GM19023 (cell line): ENCODE measurements at regions not wholly inside any gene's neighbourhood (a gene's known extent, or its start where the extent isn't known, plus 50 kb on each side); places are given as distances from the start of the nearest gene placed in this dataset.

Experiments used
- ATAC-seq: cut with Tn5 transposase; IDR thresholded peaks from one replicate; pipeline ENCODE4 v1.9.1; 2021; ENCODE audit warnings: mild to moderate bottlenecking, moderate library complexity; ENCODE audit not compliant: unreplicated experiment

DNA sequence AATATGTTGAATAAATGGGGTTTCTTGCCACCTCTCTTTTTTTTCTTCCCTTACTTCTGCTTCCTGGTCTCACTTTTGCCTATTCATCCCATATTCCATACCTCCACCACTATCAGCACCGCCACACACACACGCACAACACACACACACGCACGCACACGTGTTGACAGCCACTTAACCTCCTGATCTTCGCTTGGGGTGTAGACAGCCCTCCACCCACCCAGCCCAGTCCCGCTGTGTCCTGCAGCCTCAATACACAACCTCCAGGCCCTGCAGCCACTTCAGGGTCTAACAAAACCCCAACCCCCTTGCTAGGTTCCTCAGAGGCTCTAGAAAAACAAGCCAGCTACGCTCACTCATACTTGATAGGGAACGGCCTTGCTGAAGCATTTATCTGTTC is 72.3 kb downstream of the LINC00237 start:
- ATAC-seq = no peak

DNA sequence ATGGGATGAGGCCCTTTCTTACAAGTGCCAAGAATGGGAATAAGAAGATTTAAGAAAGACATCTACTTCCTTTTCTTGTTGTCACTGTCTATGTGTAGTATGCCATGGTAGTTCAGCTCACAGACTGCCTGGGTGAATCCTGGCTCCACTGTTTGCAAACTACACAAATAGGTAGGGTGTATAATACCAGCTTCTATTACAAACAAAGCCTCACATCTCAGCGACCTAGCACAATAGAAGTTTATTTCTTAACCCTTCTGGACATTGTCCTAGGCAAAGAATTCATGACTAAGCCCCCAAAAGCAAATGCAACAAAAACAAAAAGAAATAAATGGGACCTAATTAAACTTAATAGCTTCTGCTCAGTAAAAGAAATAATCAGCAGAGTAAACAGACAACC is 74.5 kb downstream of the LINC00237 start:
- no peak for ATAC-seq

DNA sequence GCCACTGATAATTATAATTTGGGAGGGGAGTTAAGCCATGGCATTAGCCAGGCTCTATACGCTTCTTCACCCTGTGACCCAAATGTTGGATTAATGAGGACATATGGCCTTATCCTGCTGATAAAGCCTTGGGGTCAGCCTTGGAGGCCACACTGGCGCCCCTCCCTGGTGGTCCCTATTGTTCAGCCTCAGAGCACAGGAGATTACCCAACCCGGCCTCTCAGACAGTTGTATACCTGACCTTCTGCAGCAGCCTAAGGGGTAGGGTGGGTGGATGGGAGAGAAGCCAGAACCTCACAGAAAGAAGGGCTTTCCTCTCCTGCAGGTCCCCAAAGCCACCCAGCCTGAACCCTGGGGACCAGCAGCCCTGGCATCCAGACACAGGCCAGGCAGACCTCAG is 76.8 kb downstream of the LINC00237 start:
- ATAC-seq = no peak

DNA sequence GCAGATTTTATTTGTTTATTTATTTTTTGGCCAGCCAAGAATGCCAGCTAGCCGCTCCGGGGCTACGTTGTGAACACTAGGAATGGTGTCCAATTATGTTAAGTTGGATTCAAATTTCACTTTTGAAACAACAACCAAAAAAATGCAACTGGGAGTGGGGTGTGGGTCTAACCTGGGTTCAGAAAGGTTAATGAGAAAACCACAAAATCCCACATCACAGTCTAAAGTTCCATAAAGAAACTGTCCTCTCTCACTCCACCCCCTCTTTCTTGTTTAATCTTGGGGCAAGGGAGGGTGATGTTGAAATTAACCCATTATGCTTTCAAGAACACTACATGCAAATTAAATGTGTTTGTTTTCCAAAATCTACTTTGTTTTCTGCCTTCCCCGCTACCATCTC is 77.2 kb downstream of the LINC00237 start:
- no peak for ATAC-seq

DNA sequence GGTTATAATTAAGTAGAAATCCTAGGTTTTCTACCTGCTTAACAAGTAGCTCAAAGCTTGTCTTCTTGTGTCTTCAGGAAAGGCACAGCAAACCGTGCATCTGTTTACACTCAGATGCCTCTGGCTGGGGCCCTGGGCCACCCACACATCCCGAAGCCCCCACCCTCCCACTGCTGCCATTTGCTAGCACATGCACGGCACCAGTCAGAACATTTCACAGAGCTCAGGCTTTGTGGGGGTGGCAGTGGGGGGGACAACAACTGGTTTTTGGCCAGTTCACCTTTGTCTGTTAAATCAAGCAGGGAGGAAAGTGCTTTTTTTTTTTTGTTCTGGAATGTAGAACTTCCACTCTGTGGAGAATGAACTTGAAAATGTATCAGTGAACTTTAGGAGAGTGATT is 77.7 kb downstream of the LINC00237 start:
- no peak for ATAC-seq

DNA sequence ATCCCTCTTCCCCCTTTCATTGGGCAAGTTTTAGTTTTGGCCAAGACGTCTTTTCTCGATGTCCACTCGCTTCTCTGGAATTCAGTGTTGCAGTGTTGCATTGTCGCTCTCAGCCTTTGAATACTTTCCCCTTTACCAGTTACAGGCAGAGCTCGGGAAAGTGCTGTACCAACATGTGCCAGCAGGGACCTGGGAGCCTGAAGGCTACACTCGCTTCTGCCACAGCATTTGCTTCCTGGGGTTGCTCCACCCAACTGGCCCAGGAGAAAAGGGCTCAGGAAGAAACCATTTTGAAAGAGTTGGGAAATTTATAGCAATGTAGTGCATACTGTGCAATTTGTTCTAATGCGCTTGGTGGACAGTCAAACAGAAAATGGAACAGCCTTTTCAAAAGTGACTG is 78.6 kb downstream of the LINC00237 start:
- ATAC-seq = no peak

DNA sequence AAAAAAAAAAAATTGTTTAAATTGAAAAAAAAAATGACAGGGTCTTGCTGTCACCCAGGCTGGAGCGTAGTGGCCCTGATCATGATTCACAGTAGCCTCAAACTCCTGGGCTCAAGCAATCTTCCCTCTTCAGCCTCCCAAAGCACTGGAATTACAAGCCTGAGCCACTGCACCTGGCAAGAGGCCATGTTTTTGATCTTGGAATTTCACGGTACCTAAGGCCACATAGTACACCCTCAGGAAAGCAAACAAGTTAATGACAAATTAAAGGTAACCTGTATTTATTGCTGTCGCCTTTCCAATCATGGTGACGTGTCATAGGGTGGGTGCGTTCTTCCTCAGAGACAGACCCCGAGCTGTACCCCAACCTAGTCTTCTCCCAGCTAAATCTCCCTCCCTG is 79.2 kb downstream of the LINC00237 start:
- no peak for ATAC-seq

DNA sequence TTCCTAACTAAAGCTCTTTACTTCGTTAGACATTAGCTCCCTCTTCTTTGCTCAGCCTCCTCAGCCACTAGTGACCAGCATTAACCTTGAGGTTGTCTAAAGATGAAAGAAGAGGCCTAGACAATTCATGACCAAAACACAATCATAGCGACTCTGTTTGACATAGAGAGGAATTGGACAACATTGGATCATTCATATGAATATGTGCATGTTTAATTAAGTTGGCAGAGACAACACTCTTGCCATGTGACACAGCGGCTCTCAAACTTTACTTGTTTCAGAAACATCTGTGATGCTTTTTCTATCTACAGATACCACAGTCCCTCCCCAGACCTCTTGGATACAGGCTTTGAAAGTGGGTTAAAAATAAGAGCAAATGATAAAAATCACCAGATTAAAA is 81.7 kb downstream of the LINC00237 start:
- ATAC-seq = no peak

DNA sequence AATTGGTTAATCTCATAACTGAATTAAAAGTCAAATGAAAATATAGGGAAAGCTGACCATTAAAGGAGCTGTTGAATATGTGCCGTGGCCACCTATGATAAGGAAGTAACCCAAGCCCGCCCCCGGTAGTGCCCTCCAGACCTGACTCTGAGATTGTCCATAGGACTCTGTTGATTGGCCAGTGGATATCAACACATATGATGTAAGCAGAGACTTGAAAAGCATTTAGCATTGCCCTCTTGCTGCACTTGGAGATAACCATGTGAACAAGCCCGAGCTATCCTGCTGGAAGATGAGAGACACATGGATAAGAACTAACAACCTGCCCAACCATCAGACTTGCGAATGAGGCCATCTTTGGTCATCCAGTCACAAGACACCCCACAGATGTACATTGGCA is 83.2 kb downstream of the LINC00237 start:
- no peak for ATAC-seq

DNA sequence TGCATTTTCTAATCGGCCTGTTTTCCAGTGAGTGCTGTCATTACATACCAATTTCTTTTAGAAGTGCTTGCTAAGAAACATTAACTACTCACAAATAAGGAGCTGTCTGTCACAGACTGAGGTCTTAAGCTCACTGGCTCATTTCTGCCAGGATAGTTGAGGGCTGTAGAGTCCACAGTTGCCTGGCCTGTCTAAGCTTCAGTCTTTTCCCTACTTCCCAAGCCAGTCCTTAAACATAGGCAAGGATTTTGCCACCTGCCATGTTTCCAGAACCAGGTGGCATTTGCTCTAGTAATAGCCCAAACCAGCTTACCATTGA is 84.7 kb downstream of the LINC00237 start:
- ATAC-seq = no peak

DNA sequence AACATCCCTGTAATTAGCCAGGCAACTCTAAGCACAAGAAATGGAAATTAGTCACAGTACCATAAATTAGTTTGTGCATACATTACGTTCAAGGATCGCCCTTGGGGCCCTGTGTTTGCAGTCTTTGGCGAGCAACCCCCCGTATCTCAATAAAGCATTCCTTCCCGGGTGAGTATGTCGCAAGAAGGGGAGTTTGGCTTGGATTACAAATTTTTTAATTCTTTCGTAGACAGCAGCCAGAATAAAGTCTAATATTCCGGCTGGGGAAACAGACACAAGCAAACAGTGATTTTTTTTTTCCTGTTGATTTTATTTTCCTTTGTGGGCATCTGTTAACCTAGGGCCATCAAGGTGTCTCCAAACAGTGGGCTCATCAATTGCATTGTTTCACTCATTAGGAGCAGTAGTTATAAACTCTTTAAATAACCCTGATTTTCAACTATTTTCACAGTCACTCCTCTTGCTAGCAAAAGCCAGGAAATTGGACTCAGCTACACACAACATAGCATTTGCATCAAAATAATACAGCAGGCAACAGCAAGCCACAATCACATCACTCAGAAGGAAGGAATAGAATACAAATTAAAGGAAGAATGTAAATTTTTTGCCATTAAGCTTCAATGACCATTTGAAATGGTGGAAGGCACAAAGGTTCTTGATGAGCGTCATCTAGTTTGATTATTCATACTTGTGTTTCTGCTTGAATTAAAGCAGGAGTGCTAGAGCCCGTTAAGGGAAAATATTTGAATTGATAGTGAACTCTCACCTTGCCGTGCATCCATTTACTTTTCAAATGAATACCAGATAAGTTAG is 85.3 kb downstream of the LINC00237 start:
- ATAC-seq = no peak

DNA sequence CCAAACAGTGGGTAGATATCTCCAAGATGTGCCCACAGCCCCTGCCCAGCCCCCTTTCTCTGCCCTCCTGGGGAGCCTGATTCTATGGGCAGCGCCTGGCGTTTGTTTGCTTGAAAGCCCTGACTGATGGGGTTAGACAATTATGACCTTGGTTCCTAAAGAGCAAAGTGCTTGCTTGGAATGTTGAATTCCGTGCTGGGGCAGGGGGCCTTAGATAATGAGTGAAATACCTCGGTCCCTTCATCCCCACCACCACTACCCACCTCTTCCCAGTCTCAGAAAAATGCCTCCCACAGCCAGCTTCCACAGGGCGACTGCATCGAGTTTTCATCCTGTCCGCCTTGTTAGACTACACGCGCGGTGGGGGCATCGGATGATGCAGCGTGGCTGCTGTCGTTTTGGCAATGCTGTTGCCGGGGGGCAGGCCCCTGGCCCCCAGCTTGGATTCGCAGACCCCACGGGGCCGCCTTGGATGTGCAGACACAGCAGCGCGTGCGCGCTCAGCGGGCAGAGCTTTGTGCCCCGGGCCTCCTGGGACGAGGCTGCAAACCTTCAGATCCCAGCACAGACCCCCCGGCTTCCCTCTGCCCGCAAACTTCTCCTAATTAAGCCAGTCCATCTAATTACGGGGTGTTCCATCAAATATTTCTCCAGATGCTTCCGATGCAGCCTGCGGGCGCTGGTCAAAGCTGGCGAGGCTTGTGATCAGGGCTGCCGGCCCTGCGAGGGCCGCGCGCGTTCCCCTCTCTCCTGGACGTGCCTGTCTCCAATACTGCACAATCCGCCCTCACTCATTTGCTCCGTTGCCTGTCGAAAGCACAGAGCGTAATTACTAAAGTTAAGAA is 86.1 kb downstream of the LINC00237 start:
- no peak for ATAC-seq

DNA sequence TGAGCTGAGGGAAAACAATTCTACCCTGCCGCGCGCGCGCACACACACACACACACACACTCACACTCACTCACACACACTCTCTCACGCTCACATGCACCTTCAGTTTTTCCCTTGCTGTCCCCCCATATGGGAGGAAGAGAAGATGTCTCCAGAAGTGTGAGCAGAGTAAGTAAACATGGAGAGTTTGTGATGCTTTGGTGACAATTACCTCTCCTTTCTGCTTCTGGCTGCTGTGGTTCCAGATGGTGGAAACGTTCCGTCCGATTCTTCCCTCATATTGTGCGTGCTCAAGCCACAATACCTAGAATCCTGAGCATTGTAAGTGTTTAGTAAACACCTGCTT is 86.7 kb downstream of the LINC00237 start:
- ATAC-seq = no peak

DNA sequence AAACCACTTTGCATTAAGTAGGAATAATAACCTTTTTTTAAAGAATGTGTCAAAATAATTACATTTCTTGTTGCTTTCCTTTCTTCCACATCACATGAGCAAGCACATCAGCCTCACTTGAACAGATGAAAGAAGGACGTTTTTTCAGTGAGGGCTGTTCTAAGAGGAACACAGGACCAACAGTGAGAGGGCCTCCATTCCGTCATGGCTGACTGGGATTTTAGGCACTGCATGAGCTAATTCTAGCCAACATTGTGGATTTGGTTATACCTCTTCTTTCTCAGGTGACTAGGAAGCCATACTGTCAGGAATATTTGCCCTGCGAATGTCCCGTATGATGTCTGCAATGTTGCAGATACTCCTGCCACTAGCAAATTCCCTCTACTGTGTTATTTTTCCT is 87.6 kb downstream of the LINC00237 start:
- no peak for ATAC-seq

DNA sequence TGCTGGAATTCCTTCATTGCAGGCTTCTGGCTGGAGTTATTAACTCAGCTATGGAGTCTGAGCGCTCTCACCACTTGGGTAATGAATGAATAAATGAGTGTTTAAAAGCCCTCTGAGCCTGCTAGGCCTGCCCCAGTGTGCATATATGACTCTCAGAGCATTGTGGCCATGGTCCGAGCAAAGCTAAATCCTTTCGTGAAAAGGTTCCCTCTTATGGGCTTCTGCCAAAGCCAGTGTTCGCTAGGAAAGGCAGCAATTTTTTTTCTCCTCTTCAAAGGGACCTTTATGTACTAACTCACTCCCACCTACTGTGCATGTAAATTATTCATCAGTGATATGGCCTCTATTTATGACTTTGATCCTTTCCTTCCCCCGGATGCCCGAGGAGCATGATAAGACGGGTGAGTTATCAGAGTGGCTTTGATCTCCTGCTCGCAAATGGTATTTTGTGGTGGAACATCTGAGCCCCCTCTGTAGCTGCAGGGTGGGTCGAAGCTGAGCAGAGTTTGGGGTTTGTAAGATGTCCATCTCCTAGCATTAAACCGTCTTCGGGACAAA is 88.6 kb downstream of the LINC00237 start:
- no peak for ATAC-seq

DNA sequence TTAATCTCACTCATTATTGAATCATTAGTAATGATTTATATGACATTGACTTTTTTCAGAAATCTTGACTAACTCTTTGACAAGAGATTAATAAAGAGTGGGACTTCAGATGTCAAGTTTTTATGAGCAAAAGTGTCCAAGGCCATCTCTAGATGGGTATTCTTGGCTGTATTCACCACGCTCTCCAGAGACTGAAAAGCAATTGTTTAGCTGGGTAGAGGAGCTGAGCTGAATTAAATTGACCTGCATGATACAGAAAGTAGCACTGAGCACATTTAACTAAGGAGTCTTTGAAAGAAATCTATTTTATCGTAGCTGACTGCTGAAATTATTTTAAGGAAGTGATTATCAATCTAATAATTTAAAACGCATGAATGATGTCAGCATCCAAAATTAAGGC is 89.4 kb downstream of the LINC00237 start:
- no peak for ATAC-seq

DNA sequence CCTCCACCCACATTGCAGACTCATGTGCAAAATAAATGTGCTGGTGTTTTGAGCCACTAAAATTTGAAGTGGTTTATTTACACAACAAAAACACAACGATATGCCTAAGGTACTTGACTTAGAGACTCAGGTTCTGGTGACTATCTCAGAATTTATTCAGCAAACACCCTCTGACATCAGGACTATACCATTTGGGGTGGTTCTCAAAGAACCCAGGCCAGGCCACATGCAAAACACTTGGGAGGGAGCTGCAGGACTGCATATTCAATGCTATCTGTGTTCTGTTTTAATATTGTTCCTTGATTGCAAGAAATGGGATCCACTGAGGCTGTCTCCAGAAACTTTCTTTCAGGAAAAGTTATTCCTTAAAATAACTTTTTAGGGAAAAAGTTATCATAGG is 91.6 kb downstream of the LINC00237 start:
- no peak for ATAC-seq

DNA sequence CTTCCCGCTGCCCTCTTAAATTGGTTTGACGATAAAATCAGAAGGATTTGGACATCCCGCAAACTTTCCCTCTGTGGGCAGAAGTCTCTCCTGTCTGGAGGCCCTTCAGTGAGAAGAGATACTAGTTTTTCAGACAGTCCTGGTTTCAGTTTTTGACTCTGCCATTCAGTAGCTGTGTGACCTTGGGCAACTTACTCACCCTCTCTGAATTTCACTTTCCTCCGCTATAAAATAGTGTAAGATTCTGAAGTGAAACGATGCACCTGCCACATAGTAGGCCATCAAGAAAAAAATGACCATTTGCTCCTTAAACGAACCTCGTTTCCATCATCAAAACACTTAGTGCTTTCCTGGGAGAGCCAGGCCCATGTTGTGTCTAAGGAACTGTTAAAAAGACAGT is 97.2 kb downstream of the LINC00237 start:
- no peak for ATAC-seq

DNA sequence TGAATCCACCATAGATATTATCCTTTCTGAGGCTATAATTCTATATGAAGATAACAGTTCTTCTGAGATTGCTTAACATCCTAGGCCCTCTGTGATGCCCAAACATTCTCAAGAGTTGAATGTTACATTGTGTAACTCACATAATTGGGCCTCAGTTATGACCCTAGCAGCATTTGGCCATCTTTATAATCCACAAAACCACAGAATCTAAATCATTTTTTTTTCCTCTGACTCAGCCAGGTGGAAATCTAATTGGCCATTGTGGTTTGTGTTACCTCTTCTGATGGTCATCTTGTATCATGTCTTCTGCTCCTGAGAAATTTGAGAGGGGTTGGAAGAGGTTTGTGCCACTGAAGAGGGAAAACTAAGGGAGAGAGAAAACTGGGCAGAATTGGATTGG is 99.5 kb downstream of the LINC00237 start:
- no peak for ATAC-seq

DNA sequence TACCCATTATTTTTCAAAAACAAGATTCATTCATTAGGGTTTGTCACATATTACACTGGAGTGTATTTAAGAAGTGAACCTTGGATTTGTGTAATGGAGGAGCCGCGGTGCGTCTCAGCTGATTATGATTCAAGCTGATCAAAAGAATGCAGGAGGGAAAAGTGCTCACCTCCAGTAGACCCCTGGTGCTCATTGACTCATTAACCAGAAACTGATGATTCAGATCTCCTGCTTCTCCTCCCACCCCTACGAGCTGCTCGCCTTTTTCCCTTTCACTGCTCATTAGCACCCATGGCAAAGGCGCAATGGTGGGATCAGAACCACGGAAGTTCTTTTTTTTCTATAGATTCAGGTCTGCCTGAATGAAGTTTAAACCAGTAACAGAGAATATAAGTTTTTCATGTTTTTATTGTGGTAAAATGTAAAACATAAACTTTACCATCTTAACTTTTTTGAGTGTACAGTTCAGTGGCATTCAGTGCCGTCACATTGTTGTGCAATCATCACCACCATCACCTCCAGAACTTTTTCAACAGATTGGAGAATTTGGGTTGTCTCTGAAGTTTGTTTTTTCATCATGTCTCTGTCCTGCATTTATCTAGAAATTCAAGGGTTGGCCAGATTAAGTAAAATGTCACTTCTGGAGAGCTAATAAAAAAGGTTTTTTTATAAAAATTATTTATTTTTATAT is 101.6 kb downstream of the LINC00237 start:
- no peak for ATAC-seq

DNA sequence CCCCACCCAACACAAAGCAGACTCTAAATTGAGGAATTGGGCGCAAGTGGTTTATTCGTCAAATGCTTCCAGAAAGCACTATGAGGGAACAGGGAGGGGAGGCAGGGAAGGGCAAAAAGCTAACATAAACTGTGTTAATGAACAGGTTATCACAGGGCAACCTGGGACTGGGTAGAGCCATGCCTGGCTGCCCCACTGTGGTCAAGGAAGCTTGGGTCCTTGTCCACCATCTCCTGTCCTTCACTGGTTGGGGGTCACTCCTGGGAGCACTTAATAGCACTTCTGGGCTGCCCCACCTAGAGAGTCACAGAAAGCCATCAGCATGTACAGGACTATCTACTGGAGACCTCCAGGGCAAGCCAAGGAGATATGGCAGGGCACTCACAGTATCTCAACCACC is 102.3 kb downstream of the LINC00237 start:
- ATAC-seq = no peak

DNA sequence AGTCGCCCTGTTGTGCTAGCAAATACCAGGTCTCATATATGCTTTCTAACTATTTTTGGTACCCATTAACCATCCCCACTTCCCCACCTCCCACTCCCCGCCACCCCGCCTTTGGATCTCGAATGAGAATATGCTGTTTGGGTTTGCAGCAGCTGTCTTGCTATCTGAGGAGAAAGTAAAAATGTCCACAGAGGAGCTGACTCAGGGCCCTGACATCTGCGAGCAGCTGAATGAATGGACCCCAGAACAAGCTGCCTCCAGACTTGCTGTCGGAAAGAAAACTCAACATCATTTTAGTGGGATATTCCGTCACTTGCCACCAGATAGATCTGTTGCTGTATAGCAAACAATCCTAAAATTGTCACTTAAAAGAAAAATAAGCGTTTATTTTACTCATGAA is 103.7 kb downstream of the LINC00237 start:
- ATAC-seq = no peak
